ENCODE measurements at regions not wholly inside any gene's neighbourhood (a gene's known extent, or its start where the extent isn't known, plus 50 kb on each side); places are given as distances from the start of the nearest gene placed in this dataset.

DNA sequence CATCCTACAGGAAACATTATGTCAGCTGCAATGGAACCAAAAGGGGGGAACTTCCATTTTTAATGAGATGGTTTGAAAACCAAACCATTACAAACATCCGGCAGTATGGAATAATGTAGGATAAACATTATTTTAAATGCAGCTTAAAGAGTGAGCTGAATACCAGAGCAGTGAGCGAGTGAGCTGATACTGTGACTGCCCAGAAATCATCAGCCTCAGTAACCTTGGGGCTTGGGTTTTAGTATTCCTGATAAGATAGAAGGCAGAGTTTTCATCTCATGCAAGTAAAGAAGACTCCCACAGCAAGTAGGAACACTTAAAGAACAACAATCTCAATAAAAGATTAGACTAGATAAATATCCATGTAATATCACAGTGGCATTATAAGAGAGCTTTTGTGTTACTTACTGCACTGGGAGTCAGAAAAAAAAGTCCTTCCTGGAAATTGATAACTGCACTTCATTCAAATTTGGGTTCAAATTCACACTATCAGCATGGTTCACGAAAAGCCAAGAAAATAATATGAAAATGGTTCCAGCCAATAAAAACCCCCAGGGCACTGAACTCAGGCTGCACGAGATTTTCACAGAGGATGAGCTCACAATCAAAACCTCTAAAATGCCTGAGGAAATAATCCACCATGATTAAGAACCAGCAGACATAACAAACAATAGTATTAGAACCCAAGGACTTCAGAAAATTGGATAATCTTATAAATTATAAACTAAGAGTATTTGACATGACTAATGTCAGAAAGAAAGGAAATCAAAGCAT lies 115.7 kb downstream of the MTPAP start:
- no peak for TF ChIP-seq CTCF (IDR thresholded peaks at IDR 0.05; ENCODE audit: control insufficient read depth, insufficient read depth, low read depth, low read length, missing control alignments)
- H3K4me3 ChIP-seq (ENCODE audit: control insufficient read depth, low read depth, low read length): no peak overlapping the region
- no peak for DNase-seq (ENCODE audit: low read depth)

DNA sequence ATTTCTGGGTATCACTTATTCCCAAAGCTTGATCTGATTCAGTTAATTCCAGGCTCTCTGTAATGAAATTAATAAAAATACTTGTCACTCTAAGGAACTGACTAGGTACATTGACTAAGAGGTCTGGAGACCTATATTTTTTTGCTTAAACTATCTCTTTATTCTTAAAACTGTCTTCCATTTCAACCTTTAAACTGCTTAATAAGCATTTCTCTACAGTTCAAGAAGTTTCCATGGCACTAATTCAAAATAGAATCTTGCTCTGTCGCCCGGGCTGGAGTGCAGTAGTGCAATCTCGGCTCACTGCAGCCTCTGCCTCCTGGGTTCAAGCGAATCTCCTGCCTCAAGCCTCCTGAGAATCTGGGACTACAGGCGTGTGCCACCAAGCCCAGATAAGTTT lies 117.4 kb downstream of the MTPAP start:
- TF ChIP-seq CTCF (IDR thresholded peaks at IDR 0.05; ENCODE audit: control insufficient read depth, insufficient read depth, low read depth, low read length, missing control alignments): no peak
- H3K4me3 ChIP-seq (ENCODE audit: control insufficient read depth, low read depth, low read length): no peak overlapping the region
- no peak for DNase-seq (ENCODE audit: low read depth)

DNA sequence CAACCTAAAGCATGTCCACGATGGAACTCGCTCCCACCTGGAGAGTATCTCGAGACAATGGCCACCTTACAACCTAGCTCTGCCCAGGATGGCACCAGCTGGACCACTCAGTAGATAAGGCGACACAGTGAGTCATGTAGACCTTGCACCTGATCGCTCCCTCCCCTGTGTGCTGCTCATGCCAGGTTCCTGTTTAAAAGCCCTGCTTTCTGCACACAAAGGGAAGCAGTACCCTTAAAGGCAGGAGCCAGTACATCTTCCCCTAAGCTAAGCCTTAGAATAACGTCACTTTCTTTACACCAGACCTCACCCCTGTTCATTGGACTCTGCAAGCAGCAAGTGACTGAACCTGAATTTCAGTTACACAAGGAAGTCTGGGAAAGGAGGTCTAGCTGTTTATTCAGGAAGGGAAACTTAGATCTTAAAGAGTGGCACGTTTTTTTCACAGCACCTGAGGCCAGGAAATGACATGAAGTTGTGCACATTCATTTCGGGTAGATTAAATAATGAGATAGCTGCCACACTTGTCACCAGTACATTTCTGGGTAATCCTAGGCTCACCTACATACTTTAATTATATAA lies 117.9 kb downstream of the MTPAP start:
- no peak for DNase-seq (ENCODE audit: low read depth)
- no peak for TF ChIP-seq CTCF (IDR thresholded peaks at IDR 0.05; ENCODE audit: control insufficient read depth, insufficient read depth, low read depth, low read length, missing control alignments)
- H3K4me3 ChIP-seq (ENCODE audit: control insufficient read depth, low read depth, low read length): no peak overlapping the region

DNA sequence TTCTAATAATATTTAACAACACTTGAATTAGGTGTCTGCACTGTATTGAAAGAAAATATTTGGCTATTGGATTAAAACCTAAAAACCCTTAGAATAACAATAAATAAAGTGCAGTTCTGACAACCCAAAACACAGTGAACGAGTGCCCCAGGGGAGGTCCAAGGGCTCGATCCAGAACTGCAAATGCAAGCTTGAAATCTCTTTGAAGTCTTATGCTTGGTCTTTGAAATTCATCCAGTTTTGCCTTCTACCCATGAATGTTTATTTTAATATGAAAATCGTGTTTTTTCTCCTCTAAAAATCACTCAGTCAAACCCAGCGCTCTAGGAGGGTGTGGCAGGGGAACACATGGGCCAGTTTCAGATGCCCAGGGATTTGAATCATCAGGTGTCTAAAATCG lies 119.5 kb downstream of the MTPAP start:
- no peak for TF ChIP-seq CTCF (IDR thresholded peaks at IDR 0.05; ENCODE audit: control insufficient read depth, insufficient read depth, low read depth, low read length, missing control alignments)
- DNase-seq (ENCODE audit: low read depth): no peak

DNA sequence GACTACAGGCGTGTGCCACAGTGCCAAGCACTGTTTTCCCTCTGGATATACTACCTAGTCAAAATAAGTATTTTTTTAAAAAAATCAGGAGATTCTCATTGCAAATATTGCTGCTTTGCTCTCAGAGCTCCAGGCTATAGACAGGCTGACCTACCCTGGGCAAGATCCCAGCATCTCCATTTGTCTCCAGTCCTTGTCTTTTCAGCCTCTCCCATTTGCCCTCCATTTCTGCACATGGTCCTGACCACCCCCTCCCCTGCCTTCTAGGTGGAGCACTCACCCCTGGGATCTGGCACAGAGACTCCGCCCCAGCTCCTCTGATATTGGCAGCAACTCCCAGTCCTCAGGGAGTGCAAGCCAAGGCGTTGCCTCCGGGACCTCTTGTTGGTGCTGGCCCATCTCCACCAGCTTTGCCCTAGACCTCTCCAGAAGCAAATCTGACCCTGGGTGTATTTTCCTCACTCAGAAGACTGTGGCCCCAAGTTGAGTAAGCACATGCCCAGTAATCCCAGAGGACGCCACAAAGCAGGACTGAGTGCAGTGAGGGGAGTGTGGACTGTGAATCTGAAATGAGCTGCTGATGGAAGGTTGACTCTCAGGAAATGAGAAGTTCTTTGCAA lies 120.6 kb downstream of the MTPAP start:
- no peak for DNase-seq (ENCODE audit: low read depth)
- TF ChIP-seq CTCF (IDR thresholded peaks at IDR 0.05; ENCODE audit: control insufficient read depth, insufficient read depth, low read depth, low read length, missing control alignments): no peak
- H3K4me3 ChIP-seq (ENCODE audit: control insufficient read depth, low read depth, low read length): no peak overlapping the region

More for the DNA sequence above, 119.5 kb downstream of the MTPAP start:
- H3K4me3 ChIP-seq (ENCODE audit: control insufficient read depth, low read depth, low read length): no peak overlapping the region

GRCh38 chr10:30227481-30227880 lies 121.6 kb downstream of the MTPAP start:
- DNase-seq (ENCODE audit: low read depth): no peak
- no peak for TF ChIP-seq CTCF (IDR thresholded peaks at IDR 0.05; ENCODE audit: control insufficient read depth, insufficient read depth, low read depth, low read length, missing control alignments)
- H3K4me3 ChIP-seq (ENCODE audit: control insufficient read depth, low read depth, low read length): no peak overlapping the region
